Colonic mucosa (tissue), 4 donors: ENCODE measurements at regions not wholly inside any gene's neighbourhood (a gene's known extent, or its start where the extent isn't known, plus 50 kb on each side); places are given as distances from the start of the nearest gene placed in this dataset.

Source experiments
- DNase-seq: peaks from one replicate; pipeline ENCODE4 v3.0.0-alpha.2; 2020
- H3K27ac ChIP-seq: fragments of 200-600 bp; one replicate; pipeline ENCODE4 v1.8.0; 2021
- H3K27me3 ChIP-seq: fragments of 200-600 bp; one replicate; pipeline ENCODE4 v1.8.0; 2021
- H3K36me3 ChIP-seq: fragments of 200-600 bp; one replicate; pipeline ENCODE4 v1.8.0; 2021
- H3K4me1 ChIP-seq: fragments of 200-600 bp; one replicate; pipeline ENCODE4 v1.8.0; 2021; ENCODE audit warnings: mild to moderate bottlenecking
- H3K4me3 ChIP-seq: fragments of 200-600 bp; one replicate; pipeline ENCODE4 v1.8.0; 2021
- H3K9ac ChIP-seq, 2 donors: one replicate each; pipeline ENCODE4 v1.7.0; 2013; ENCODE audit warnings: control low read depth in 2 of 2, low read depth in 2 of 2, low read length in 2 of 2
- H3K9me3 ChIP-seq: fragments of 200-600 bp; one replicate; pipeline ENCODE4 v1.8.0; 2021
- intact Hi-C: fragments of 100-400 bp; cut with DNase I; formaldehyde crosslinking; loops from one replicate; pipeline ENCODE4 v1.14.1; 2022
- TF ChIP-seq, protein P1 (sequence below): fragments of 200-600 bp; IDR thresholded peaks from one replicate; pipeline ENCODE4 v1.8.0; 2022; ENCODE audit warnings: antibody characterized with exemption, mild to moderate bottlenecking
- donor health status: healthy.
- donor health status: DM: no; HTN: no; CAD: no.
- donor health status: DM: no; HTN: no; CAD: no.

- Histone ChIP-seq H3K27ac (no peak overlapping the region), H3K9me3 (no peaks in the 10 kb centered on the region), H3K4me3 (no peak overlapping the region), H3K4me1 (no peaks in the 10 kb centered on the region), H3K27me3 (no peaks in the 10 kb centered on the region), H3K36me3 (no peaks in the 10 kb centered on the region), H3K9ac (no peak overlapping the region)
- TF ChIP-seq, protein P1, sequence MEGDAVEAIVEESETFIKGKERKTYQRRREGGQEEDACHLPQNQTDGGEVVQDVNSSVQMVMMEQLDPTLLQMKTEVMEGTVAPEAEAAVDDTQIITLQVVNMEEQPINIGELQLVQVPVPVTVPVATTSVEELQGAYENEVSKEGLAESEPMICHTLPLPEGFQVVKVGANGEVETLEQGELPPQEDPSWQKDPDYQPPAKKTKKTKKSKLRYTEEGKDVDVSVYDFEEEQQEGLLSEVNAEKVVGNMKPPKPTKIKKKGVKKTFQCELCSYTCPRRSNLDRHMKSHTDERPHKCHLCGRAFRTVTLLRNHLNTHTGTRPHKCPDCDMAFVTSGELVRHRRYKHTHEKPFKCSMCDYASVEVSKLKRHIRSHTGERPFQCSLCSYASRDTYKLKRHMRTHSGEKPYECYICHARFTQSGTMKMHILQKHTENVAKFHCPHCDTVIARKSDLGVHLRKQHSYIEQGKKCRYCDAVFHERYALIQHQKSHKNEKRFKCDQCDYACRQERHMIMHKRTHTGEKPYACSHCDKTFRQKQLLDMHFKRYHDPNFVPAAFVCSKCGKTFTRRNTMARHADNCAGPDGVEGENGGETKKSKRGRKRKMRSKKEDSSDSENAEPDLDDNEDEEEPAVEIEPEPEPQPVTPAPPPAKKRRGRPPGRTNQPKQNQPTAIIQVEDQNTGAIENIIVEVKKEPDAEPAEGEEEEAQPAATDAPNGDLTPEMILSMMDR, result no peak
- intact Hi-C loops, result no loop called here
- peak; percentile 41 for DNase-seq
Measured at GRCh38 chr5:58019614-58020013, 440.3 kb downstream of the PLK2 start.

DNA sequence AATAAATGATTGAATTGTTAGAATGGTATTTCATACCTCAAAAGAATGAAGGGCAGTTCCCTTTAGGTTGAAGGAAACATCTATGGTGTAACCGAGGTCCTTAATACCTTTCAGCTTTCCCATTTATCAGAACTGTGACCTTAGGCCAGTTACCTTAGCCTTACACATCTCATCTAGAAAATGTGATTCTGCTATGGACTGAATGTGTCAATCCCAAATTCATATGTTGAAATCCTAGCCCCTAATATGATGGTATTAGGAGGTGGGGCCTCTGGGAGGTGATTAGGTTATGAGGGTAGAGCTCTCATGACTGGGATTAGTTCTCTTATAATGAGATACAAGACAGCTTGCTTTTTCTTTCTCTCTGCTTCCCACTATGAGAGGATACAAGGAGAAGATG lies 441.9 kb downstream of the PLK2 start:
- no peak for DNase-seq
- intact Hi-C loops, result no loop called here
- Histone ChIP-seq H3K9me3 (no peaks in the 10 kb centered on the region), H3K4me1 (no peaks in the 10 kb centered on the region), H3K27ac (no peak overlapping the region), H3K36me3 (no peaks in the 10 kb centered on the region), H3K9ac (no peak overlapping the region), H3K27me3 (no peaks in the 10 kb centered on the region), H3K4me3 (no peak overlapping the region)
- TF ChIP-seq, protein P1, result no peak

DNA sequence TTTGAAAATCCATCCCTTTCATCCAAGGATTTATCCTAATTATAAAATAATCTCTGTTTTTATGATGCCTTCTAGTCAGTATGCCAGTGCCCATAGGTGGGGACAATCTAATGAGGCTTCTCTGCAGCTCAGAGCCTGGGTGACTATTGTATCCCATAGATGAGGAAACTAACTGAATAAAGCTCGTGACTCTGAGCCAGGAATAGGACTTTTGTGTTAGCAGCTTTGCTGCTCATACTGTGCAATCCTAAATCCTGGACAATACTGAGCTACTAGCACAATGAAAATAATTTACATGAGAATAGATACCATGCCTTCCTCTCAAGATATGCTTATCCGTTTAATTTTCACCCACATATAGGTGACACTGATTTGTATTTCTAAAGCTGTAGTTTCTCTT lies 443.0 kb downstream of the PLK2 start:
- intact Hi-C loops, result no loop called here
- no peak for DNase-seq
- Histone ChIP-seq H3K36me3 (no peaks in the 10 kb centered on the region), H3K27me3 (no peaks in the 10 kb centered on the region), H3K9ac (no peak overlapping the region), H3K4me3 (no peak overlapping the region), H3K9me3 (no peaks in the 10 kb centered on the region), H3K4me1 (no peaks in the 10 kb centered on the region), H3K27ac (no peak overlapping the region)
- TF ChIP-seq, protein P1, result no peak

DNA sequence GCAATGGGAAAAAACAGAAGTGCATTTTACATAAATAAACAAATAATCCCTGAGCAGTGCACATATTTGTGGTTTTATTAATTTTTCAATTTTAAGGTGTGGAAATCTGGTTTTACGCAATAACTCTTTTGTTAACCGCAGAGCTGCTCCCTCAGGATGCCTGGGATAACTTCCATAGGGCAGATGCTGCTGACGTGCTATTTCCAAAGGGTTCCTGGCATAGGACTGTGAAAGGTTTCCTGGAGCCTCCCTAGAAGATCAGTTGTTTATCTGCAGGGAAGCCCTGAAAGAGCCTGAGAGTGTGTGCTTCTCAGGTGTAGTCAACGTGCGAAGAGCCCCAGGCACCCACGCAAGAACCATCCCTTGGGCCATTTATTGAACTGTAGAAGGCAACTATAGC lies 443.5 kb downstream of the PLK2 start:
- DNase-seq, result no peak
- no peaks in the 10 kb centered on the region for H3K4me1 ChIP-seq
- H3K27me3 ChIP-seq, result no peaks in the 10 kb centered on the region
- H3K9ac ChIP-seq, result no peak overlapping the region
- no peaks in the 10 kb centered on the region for H3K9me3 ChIP-seq
- intact Hi-C loops, result no loop called here
- H3K4me3 ChIP-seq, result no peak overlapping the region
- no peaks in the 10 kb centered on the region for H3K36me3 ChIP-seq
- no peak overlapping the region for H3K27ac ChIP-seq
- TF ChIP-seq, protein P1, result no peak

GRCh38 chr5:58015175-58015574 lies 444.7 kb downstream of the PLK2 start:
- Histone ChIP-seq H3K9me3 (no peaks in the 10 kb centered on the region), H3K27me3 (no peaks in the 10 kb centered on the region), H3K9ac (no peak overlapping the region), H3K36me3 (no peaks in the 10 kb centered on the region), H3K27ac (no peak overlapping the region), H3K4me3 (no peak overlapping the region), H3K4me1 (no peaks in the 10 kb centered on the region)
- intact Hi-C loops, result no loop called here
- DNase-seq, result no peak
- TF ChIP-seq, protein P1, result no peak
